CD4-positive, alpha-beta T cell treated with Interleukin-15 for 4 hours (primary cell): ENCODE measurements at regions not wholly inside any gene's neighbourhood (a gene's known extent, or its start where the extent isn't known, plus 50 kb on each side); places are given as distances from the start of the nearest gene placed in this dataset.
"Not testable (repeated sequence)": the region's sequence is repeated elsewhere in the genome, so short reads cannot be mapped to it uniquely, and the experiment has no call there.

ENCODE experiments used
- DNase-seq: peaks from one replicate; pipeline ENCODE4 v3.0.0-alpha.2; 2020; ENCODE audit warnings: low spot score

- no peak for DNase-seq
These were observed 107.8 kb upstream of the AHI1 start for GRCh38 chr6:135605278-135605790.

- no peak for DNase-seq
These were observed 108.9 kb upstream of the AHI1 start for GRCh38 chr6:135606392-135606791.

GRCh38 chr6:135608031-135608430, 110.5 kb upstream of the AHI1 start:
- DNase-seq: no peak

- not testable (repeated sequence) for DNase-seq
These were observed 112.7 kb upstream of the AHI1 start for GRCh38 chr6:135610192-135610591.

GRCh38 chr6:135616655-135617054, 119.1 kb upstream of the AHI1 start:
- DNase-seq: no peak

- DNase-seq: no peak
These were observed 119.7 kb upstream of the AHI1 start for GRCh38 chr6:135617222-135617621.

GRCh38 chr6:135622081-135622480, 124.5 kb upstream of the AHI1 start:
- no peak for DNase-seq

- DNase-seq: no peak
These were observed 126.4 kb upstream of the AHI1 start for GRCh38 chr6:135623979-135624378.

- no peak for DNase-seq
These were observed 127.1 kb upstream of the AHI1 start for GRCh38 chr6:135624402-135625295.

GRCh38 chr6:135626001-135626400, 128.5 kb upstream of the AHI1 start:
- not testable (repeated sequence) for DNase-seq

- no peak for DNase-seq
These were observed 129.7 kb upstream of the AHI1 start for GRCh38 chr6:135627092-135627715.

- no peak for DNase-seq
These were observed 133.3 kb upstream of the AHI1 start for GRCh38 chr6:135630789-135631376.

GRCh38 chr6:135631821-135632220, 134.3 kb upstream of the AHI1 start:
- DNase-seq: no peak

- no peak for DNase-seq
These were observed 136.0 kb upstream of the AHI1 start for GRCh38 chr6:135633573-135633972.

GRCh38 chr6:135637701-135638100, 140.2 kb upstream of the AHI1 start:
- no peak for DNase-seq

- no peak for DNase-seq
These were observed 140.6 kb upstream of the AHI1 start for GRCh38 chr6:135638108-135638507.

- DNase-seq: no peak
These were observed 142.5 kb upstream of the AHI1 start for GRCh38 chr6:135640048-135640447.

GRCh38 chr6:135640449-135641111, 143.0 kb upstream of the AHI1 start:
- no peak for DNase-seq

GRCh38 chr6:135642912-135643311, 145.4 kb upstream of the AHI1 start:
- DNase-seq: no peak

GRCh38 chr6:135644394-135644793, 146.9 kb upstream of the AHI1 start:
- DNase-seq: no peak

- DNase-seq: no peak
These were observed 150.0 kb upstream of the AHI1 start for GRCh38 chr6:135647521-135647920.
